RWPE1 (cell line): ENCODE measurements at regions not wholly inside any gene's neighbourhood (a gene's known extent, or its start where the extent isn't known, plus 50 kb on each side); places are given as distances from the start of the nearest gene placed in this dataset.
"Not testable (repeated sequence)": the region's sequence is repeated elsewhere in the genome, so short reads cannot be mapped to it uniquely, and the experiment has no call there.

Source experiments
- CTCF ChIA-PET: fragments of 350-600 bp; sonication (Branson Sonifier 250); formaldehyde crosslinking; extraction: SDS; loops from one replicate; lab custom pipeline; 2021; lab: Yijun Ruan, JAX
- POLR2A ChIA-PET: fragments of 400-600 bp; formaldehyde crosslinking; extraction: SDS; loops from one replicate; lab custom pipeline; 2020; ENCODE audit warnings: antibody characterized with exemption; ENCODE audit not compliant: low non-redundant PET; lab: Yijun Ruan, JAX
- DNase-seq: peaks from one replicate; pipeline ENCODE4 v3.0.0; 2012; ENCODE audit warnings: low spot score
- H3K27ac ChIP-seq: fragments of 450-650 bp; 2 replicates; pipeline ENCODE4 v1.5.1; 2017
- CTCF ChIP-seq: fragments of 450-650 bp; conservative IDR thresholded peaks from 2 replicates; pipeline ENCODE4 v1.5.1; 2017; ENCODE audit warnings: low read depth, mild to moderate bottlenecking

- CTCF ChIA-PET: interaction anchor here (1.0 kb wide), 1 partner anchor 9 kb away, joined by 4 read pairs; no protein-coding TSS in a partner anchor
- POLR2A ChIA-PET, H3K27ac ChIP-seq, DNase-seq: not testable (repeated sequence)
Observed at GRCh38 chr3:143175940-143176894, 56.6 kb downstream of the CHST2 start.

- DNase-seq, H3K27ac ChIP-seq, CTCF ChIA-PET: not testable (repeated sequence)
- POLR2A ChIA-PET: interaction anchor here (0.7 kb wide), 1 partner anchor 108 kb away, joined by 3 read pairs; no protein-coding TSS in a partner anchor
Observed at GRCh38 chr3:143177965-143178364, 58.4 kb downstream of the CHST2 start.

- DNase-seq, H3K27ac ChIP-seq, CTCF ChIA-PET: not testable (repeated sequence)
- POLR2A ChIA-PET: interaction anchor here (0.7 kb wide), 1 partner anchor 107 kb away, joined by 3 read pairs; no protein-coding TSS in a partner anchor
Observed at GRCh38 chr3:143178775-143179548, 59.4 kb downstream of the CHST2 start.

GRCh38 chr3:143179603-143180002 lies 60.0 kb downstream of the CHST2 start:
- CTCF ChIA-PET: no interaction called here
- no peak for DNase-seq
- TF ChIP-seq CTCF: no peak
- POLR2A ChIA-PET: no interaction called here
- H3K27ac ChIP-seq: no peak overlapping the region

GRCh38 chr3:143180860-143181259 lies 61.3 kb downstream of the CHST2 start:
- POLR2A ChIA-PET, CTCF ChIA-PET: not testable (repeated sequence)

GRCh38 chr3:143181977-143182376 lies 62.4 kb downstream of the CHST2 start:
- CTCF ChIA-PET, POLR2A ChIA-PET, DNase-seq, H3K27ac ChIP-seq: not testable (repeated sequence)

More at GRCh38 chr3:143180860-143181259, 61.3 kb downstream of the CHST2 start:
- H3K27ac ChIP-seq, DNase-seq: not testable (repeated sequence)

- no peak for DNase-seq
- POLR2A ChIA-PET: no interaction called here
- H3K27ac ChIP-seq: no peak overlapping the region
- CTCF ChIA-PET: no interaction called here
- no peak for TF ChIP-seq CTCF
Observed at GRCh38 chr3:143182866-143183664, 63.5 kb downstream of the CHST2 start.

GRCh38 chr3:143183665-143183964 lies 64.0 kb downstream of the CHST2 start:
- no peak for TF ChIP-seq CTCF
- CTCF ChIA-PET: no interaction called here
- no peak for DNase-seq
- H3K27ac ChIP-seq: no peak overlapping the region
- POLR2A ChIA-PET: no interaction called here
